ENCODE measurements at regions not wholly inside any gene's neighbourhood (a gene's known extent, or its start where the extent isn't known, plus 50 kb on each side); places are given as distances from the start of the nearest gene placed in this dataset.

DNA sequence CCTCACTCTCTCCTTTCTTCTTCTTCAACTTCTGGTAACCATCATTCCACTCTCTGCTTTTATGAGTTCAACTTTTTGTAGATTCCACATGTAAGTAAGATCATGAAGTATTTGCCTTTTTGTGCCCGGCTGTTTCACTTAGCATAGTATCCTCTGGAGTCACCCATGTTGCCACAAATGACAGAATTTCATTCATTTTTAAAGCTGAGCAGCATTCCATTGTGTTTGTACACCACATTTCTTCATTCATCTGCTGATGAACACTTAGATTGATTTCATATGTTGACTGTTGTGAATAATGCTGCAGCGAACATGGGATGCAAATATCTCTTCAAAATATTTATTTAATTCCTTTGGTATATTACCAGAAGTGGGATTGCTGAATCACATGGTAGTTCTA, 133.6 kb upstream of the ERBB4 start (continued):
- no peak for TF ChIP-seq SUPT20H (IDR thresholded peaks at IDR 0.05; ENCODE audit: borderline replicate concordance, control insufficient read depth, low read depth, low read length)
- no peak for TF ChIP-seq CREM (IDR thresholded peaks at IDR 0.05; ENCODE audit: low read depth)

DNA sequence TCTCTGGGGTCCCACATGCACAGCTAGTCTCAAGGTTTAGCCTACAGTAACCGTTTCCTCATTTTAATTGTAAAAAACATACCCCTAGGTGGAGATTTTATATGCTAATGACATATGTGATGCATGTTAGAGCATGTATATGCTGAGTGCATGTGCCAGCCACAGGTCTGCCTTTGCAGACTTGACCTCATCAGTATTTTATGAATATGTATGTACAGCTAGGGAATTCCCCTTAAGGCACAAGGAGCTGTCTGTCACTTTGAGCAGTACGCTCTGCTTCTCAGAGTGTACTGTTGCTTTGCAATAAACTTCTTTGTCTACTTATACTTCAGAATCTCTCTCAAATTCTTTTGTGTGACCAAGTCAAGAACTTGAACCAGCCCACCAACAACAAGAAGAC, 131.2 kb upstream of the ERBB4 start:
- Histone ChIP-seq H3K79me2 (ENCODE audit: control insufficient read depth, insufficient read depth, low read length) (no peaks in the 10 kb centered on the region), H3K4me3 (no peak overlapping the region), H4K20me1 (ENCODE audit: control insufficient read depth, insufficient read depth) (no peaks in the 10 kb centered on the region), H3K36me3 (ENCODE audit: control insufficient read depth in 2 of 2, insufficient read depth in 2 of 2, low read length in 1 of 2) (no peaks in the 10 kb centered on the region), H2AFZ (ENCODE audit: control insufficient read depth, low read depth, low read length) (no peak overlapping the region), H3K9ac (ENCODE audit: control insufficient read depth, insufficient read depth, low read length) (no peak overlapping the region), H3K9me3 (replicated peaks; ENCODE audit: control insufficient read depth, insufficient read depth, low read length) (no peaks in the 10 kb centered on the region; the same call in 2 of the 3 replicates), H3K27ac (ENCODE audit: control insufficient read depth, insufficient read depth) (no peak overlapping the region), H3K4me1 (ENCODE audit: control insufficient read depth, insufficient read depth, low read length) (no peaks in the 10 kb centered on the region), H3K27me3 (replicated peaks in 1 of 2; ENCODE audit: control insufficient read depth in 2 of 2, insufficient read depth in 2 of 2, low read length in 1 of 2) (no peaks in the 10 kb centered on the region), H3K4me2 (ENCODE audit: control insufficient read depth, insufficient read depth) (no peak overlapping the region)
- intact Hi-C loops (cut with micrococcal nuclease; ENCODE audit: unreplicated experiment) (no loop called here), in situ Hi-C loops (cut with MboI) (no loop called here)
- ChIA-PET POLR2A (no interaction called here), SMC1A (ENCODE audit: uncharacterized antibody, unreplicated experiment) (interaction anchor here (0.6 kb wide), 1 partner anchor 558 kb away, joined by 4 read pairs; no protein-coding TSS in a partner anchor), CTCF (no interaction called here), RAD21 (ENCODE audit: unreplicated experiment) (no interaction called here)
- DNase-seq (ENCODE audit: low read depth, low spot score) (no peak), ATAC-seq (peak; percentile 63), FAIRE-seq (no peak)
- BruUV-seq (replicated peaks): no TSS peak
- 37% methylated on average over 2 of the region's 2 CpGs for WGBS (ENCODE audit: insufficient coverage, insufficient replicate concordance, low lambda C conversion rate, missing lambda C conversion rate)
- TF ChIP-seq POU2F2 (IDR thresholded peaks at IDR 0.05; ENCODE audit: borderline replicate concordance, low read depth, low read length) (peak; percentile 79; the same call in 1 of the 3 replicates), EGR1 (IDR thresholded peaks at IDR 0.05; ENCODE audit: borderline replicate concordance in 1 of 2, low read depth in 2 of 2, low read length in 2 of 2) (no peak)
- TF ChIP-seq, protein P1, sequence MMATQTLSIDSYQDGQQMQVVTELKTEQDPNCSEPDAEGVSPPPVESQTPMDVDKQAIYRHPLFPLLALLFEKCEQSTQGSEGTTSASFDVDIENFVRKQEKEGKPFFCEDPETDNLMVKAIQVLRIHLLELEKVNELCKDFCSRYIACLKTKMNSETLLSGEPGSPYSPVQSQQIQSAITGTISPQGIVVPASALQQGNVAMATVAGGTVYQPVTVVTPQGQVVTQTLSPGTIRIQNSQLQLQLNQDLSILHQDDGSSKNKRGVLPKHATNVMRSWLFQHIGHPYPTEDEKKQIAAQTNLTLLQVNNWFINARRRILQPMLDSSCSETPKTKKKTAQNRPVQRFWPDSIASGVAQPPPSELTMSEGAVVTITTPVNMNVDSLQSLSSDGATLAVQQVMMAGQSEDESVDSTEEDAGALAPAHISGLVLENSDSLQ (IDR thresholded peaks at IDR 0.05): peak; percentile 62
- TF ChIP-seq, protein P2, sequence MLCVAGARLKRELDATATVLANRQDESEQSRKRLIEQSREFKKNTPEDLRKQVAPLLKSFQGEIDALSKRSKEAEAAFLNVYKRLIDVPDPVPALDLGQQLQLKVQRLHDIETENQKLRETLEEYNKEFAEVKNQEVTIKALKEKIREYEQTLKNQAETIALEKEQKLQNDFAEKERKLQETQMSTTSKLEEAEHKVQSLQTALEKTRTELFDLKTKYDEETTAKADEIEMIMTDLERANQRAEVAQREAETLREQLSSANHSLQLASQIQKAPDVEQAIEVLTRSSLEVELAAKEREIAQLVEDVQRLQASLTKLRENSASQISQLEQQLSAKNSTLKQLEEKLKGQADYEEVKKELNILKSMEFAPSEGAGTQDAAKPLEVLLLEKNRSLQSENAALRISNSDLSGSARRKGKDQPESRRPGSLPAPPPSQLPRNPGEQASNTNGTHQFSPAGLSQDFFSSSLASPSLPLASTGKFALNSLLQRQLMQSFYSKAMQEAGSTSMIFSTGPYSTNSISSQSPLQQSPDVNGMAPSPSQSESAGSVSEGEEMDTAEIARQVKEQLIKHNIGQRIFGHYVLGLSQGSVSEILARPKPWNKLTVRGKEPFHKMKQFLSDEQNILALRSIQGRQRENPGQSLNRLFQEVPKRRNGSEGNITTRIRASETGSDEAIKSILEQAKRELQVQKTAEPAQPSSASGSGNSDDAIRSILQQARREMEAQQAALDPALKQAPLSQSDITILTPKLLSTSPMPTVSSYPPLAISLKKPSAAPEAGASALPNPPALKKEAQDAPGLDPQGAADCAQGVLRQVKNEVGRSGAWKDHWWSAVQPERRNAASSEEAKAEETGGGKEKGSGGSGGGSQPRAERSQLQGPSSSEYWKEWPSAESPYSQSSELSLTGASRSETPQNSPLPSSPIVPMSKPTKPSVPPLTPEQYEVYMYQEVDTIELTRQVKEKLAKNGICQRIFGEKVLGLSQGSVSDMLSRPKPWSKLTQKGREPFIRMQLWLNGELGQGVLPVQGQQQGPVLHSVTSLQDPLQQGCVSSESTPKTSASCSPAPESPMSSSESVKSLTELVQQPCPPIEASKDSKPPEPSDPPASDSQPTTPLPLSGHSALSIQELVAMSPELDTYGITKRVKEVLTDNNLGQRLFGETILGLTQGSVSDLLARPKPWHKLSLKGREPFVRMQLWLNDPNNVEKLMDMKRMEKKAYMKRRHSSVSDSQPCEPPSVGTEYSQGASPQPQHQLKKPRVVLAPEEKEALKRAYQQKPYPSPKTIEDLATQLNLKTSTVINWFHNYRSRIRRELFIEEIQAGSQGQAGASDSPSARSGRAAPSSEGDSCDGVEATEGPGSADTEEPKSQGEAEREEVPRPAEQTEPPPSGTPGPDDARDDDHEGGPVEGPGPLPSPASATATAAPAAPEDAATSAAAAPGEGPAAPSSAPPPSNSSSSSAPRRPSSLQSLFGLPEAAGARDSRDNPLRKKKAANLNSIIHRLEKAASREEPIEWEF (IDR thresholded peaks at IDR 0.05; ENCODE audit: insufficient replicate concordance, low read depth, low read length): no peak
- TF ChIP-seq, protein P3, sequence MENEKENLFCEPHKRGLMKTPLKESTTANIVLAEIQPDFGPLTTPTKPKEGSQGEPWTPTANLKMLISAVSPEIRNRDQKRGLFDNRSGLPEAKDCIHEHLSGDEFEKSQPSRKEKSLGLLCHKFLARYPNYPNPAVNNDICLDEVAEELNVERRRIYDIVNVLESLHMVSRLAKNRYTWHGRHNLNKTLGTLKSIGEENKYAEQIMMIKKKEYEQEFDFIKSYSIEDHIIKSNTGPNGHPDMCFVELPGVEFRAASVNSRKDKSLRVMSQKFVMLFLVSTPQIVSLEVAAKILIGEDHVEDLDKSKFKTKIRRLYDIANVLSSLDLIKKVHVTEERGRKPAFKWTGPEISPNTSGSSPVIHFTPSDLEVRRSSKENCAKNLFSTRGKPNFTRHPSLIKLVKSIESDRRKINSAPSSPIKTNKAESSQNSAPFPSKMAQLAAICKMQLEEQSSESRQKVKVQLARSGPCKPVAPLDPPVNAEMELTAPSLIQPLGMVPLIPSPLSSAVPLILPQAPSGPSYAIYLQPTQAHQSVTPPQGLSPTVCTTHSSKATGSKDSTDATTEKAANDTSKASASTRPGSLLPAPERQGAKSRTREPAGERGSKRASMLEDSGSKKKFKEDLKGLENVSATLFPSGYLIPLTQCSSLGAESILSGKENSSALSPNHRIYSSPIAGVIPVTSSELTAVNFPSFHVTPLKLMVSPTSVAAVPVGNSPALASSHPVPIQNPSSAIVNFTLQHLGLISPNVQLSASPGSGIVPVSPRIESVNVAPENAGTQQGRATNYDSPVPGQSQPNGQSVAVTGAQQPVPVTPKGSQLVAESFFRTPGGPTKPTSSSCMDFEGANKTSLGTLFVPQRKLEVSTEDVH (IDR thresholded peaks at IDR 0.05; ENCODE audit: low read depth, partially characterized antibody): no peak
- TF ChIP-seq, protein P4, sequence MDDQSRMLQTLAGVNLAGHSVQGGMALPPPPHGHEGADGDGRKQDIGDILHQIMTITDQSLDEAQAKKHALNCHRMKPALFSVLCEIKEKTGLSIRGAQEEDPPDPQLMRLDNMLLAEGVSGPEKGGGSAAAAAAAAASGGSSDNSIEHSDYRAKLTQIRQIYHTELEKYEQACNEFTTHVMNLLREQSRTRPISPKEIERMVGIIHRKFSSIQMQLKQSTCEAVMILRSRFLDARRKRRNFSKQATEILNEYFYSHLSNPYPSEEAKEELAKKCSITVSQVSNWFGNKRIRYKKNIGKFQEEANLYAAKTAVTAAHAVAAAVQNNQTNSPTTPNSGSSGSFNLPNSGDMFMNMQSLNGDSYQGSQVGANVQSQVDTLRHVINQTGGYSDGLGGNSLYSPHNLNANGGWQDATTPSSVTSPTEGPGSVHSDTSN (IDR thresholded peaks at IDR 0.05; ENCODE audit: insufficient replicate concordance, low read depth, low read length): peak; percentile 11

Data from GM12878 (cell line).